RWPE2 (cell line): ENCODE measurements at regions not wholly inside any gene's neighbourhood (a gene's known extent, or its start where the extent isn't known, plus 50 kb on each side); places are given as distances from the start of the nearest gene placed in this dataset.

Experiments used
- ATAC-seq: fragments of 200-7000 bp; cut with Tn5 transposase; 3 replicates; pipeline ENCODE4 v1.9.1; 2021; ENCODE audit warnings: low read depth
- DNase-seq: peaks from one replicate; pipeline ENCODE4 v3.0.0-alpha.2; 2020; ENCODE audit warnings: low spot score
- H3K27ac ChIP-seq: fragments of 450-650 bp; 2 replicates; pipeline ENCODE4 v1.5.1; 2017; ENCODE audit warnings: mild to moderate bottlenecking; ENCODE audit not compliant: poor library complexity, severe bottlenecking
- H3K27me3 ChIP-seq: fragments of 250-450 bp; sonication (Bioruptor Pico); 2 replicates; pipeline ENCODE4 v1.5.1; 2021; ENCODE audit warnings: mild to moderate bottlenecking, moderate library complexity; ENCODE audit not compliant: insufficient read depth, poor library complexity, severe bottlenecking
- H3K36me3 ChIP-seq: fragments of 250-450 bp; sonication (Bioruptor Pico); 2 replicates; pipeline ENCODE4 v1.5.1; 2020; ENCODE audit warnings: low read depth, mild to moderate bottlenecking, moderate library complexity
- H3K4me1 ChIP-seq: fragments of 250-450 bp; sonication (Bioruptor Pico); 2 replicates; pipeline ENCODE4 v1.5.1; 2021; ENCODE audit warnings: mild to moderate bottlenecking, moderate library complexity; ENCODE audit not compliant: insufficient read depth, poor library complexity, severe bottlenecking
- H3K4me3 ChIP-seq: fragments of 250-450 bp; sonication (Bioruptor Pico); 2 replicates; pipeline ENCODE4 v1.5.1; 2021; ENCODE audit warnings: mild to moderate bottlenecking, moderate library complexity; ENCODE audit not compliant: severe bottlenecking
- H3K9me3 ChIP-seq: fragments of 250-450 bp; sonication (Bioruptor Pico); 2 replicates; pipeline ENCODE4 v1.5.1; 2021; ENCODE audit warnings: mild to moderate bottlenecking, moderate library complexity; ENCODE audit not compliant: severe bottlenecking
- TF ChIP-seq, protein P1 (sequence below): fragments of 450-650 bp; IDR thresholded peaks from one replicate; pipeline ENCODE4 v1.5.1; 2017; ENCODE audit warnings: mild to moderate bottlenecking, moderate library complexity; ENCODE audit not compliant: poor library complexity, severe bottlenecking

DNA sequence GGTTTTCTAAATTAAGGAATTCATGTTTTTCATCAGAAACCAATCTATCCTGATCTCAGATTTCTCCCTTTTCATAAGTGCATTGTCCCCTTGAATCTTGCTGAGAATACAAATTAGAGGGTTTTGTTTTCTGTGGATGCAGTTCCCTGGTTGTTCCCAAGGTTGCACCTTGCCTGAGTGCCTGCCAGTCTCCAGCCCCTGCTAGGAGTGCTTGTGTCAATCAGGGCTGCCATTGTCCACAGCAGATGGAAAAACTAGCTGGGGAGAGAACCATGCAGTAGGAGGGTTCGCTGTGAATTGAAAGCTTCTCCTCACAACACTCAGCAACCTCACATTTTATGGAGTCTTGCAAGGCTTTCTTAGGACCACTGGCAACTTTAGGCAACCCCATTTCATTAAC, 210.8 kb upstream of the CTNNB1 start:
- no peaks in the 10 kb centered on the region for H3K9me3 ChIP-seq
- peaks cover 8% of the 10 kb centered on the region for H3K4me1 ChIP-seq
- no peaks in the 10 kb centered on the region for H3K36me3 ChIP-seq
- no peak overlapping the region for H3K4me3 ChIP-seq
- TF ChIP-seq, protein P1, sequence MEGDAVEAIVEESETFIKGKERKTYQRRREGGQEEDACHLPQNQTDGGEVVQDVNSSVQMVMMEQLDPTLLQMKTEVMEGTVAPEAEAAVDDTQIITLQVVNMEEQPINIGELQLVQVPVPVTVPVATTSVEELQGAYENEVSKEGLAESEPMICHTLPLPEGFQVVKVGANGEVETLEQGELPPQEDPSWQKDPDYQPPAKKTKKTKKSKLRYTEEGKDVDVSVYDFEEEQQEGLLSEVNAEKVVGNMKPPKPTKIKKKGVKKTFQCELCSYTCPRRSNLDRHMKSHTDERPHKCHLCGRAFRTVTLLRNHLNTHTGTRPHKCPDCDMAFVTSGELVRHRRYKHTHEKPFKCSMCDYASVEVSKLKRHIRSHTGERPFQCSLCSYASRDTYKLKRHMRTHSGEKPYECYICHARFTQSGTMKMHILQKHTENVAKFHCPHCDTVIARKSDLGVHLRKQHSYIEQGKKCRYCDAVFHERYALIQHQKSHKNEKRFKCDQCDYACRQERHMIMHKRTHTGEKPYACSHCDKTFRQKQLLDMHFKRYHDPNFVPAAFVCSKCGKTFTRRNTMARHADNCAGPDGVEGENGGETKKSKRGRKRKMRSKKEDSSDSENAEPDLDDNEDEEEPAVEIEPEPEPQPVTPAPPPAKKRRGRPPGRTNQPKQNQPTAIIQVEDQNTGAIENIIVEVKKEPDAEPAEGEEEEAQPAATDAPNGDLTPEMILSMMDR: no peak
- no peaks in the 10 kb centered on the region for H3K27me3 ChIP-seq
- DNase-seq (no peak), ATAC-seq (no peak)
- H3K27ac ChIP-seq: no peak overlapping the region

DNA sequence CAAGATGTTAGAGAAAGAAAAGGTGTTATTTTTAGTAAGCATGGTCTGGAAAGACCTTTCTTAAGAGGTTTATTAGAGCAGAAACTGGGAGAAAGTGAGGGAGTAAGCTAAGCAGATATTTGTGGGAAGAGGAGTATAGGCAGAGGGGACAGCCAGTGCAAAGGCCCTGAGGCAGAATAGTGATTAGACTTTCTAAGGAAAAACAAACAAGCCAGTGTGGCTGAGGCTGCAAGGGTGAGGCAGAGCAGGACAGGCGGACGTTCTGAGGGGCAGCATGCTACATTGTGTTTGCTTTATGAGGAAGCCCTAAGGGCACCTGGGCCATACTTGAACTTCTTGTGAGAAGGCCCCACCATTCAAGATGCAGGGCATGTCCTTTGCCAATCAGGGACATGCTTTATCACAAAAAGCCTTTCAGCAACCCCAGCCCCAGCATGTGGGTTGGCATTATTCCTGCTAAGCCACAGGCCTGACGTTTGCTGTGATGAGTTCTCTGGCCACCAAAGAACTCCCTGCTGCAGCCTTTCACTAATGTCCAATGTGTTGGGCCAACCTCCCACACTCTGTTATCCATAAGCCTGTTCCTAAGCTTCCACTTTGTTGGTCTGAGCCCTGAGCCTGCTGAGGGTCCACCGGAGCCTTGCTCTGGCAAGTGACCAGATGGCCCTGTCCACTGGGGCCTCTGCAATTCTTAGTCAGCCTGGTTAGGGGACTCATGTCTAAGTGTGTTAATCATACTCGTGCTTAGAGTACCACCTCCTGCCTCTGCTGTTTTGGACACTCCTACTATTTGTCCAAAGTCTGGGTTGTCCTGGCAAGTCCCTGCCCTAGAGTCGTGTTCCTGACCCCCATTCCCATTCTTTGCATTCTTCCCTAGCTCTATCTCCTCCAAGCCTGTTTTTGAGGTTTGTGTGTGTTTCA, 209.9 kb upstream of the CTNNB1 start:
- TF ChIP-seq, protein P1: no peak
- Histone ChIP-seq H3K4me3 (no peak overlapping the region), H3K4me1 (peaks cover 8% of the 10 kb centered on the region), H3K36me3 (no peaks in the 10 kb centered on the region), H3K27me3 (no peaks in the 10 kb centered on the region), H3K27ac (no peak overlapping the region), H3K9me3 (no peaks in the 10 kb centered on the region)
- no peak for DNase-seq
- no peak for ATAC-seq

GRCh38 chr3:40990062-40990456, 209.2 kb upstream of the CTNNB1 start:
- no peaks in the 10 kb centered on the region for H3K36me3 ChIP-seq

DNA sequence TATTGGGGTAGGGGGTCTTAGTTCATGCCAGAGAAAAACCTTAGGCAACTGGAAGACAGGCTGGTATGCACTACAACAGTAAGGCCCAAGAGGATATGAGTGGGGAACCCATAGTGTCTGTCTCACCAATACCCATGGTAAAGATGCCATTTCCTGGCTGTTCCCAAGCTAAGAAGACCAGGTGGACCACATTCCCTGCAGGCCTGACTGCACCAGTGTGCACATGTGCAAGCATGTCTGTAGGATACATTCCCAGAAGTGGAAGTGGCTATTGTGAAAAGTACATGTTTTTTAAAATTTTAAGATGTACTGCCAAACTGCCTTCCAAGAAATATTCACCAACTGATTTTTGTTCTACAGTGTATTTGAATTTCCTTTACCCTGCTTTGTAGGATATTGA, 207.3 kb upstream of the CTNNB1 start:
- no peak overlapping the region for H3K4me3 ChIP-seq
- H3K27ac ChIP-seq: no peak overlapping the region
- no peaks in the 10 kb centered on the region for H3K36me3 ChIP-seq
- TF ChIP-seq, protein P1: no peak
- H3K4me1 ChIP-seq: peaks cover 8% of the 10 kb centered on the region
- DNase-seq: no peak
- H3K27me3 ChIP-seq: no peaks in the 10 kb centered on the region
- peak; percentile 76 for ATAC-seq
- H3K9me3 ChIP-seq: no peaks in the 10 kb centered on the region

More at GRCh38 chr3:40990062-40990456, 209.2 kb upstream of the CTNNB1 start:
- Histone ChIP-seq H3K4me3 (no peak overlapping the region), H3K4me1 (peaks cover 8% of the 10 kb centered on the region), H3K27ac (no peak overlapping the region), H3K27me3 (no peaks in the 10 kb centered on the region), H3K9me3 (no peaks in the 10 kb centered on the region)
- DNase-seq: no peak
- no peak for ATAC-seq
- TF ChIP-seq, protein P1: no peak

DNA sequence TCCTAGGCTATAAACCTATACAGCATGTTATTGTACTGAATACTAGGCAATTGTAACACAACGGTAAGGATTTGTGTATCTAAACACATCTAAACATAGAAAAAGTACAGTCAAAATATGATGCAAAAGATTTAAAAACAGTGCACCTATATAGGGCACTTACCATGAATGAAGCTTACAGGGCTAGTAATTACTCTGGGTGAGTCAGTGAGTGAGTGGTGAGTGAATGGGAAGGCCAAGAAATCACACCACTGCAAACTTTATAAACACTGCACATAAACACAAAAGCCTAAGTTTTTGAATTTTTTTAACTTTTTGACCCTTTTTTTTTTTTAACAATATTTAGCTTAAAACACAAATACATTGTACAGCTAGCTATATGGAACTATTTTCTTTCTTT, 204.7 kb upstream of the CTNNB1 start:
- Histone ChIP-seq H3K4me3 (no peak overlapping the region), H3K27me3 (no peaks in the 10 kb centered on the region), H3K4me1 (peaks cover 8% of the 10 kb centered on the region), H3K9me3 (no peaks in the 10 kb centered on the region), H3K36me3 (no peaks in the 10 kb centered on the region), H3K27ac (no peak overlapping the region)
- ATAC-seq (peak; percentile 55; the same call in 2 of the 3 replicates), DNase-seq (no peak)
- TF ChIP-seq, protein P1: no peak
